Limb (tissue), 2 donors: ENCODE measurements at regions not wholly inside any gene's neighbourhood (a gene's known extent, or its start where the extent isn't known, plus 50 kb on each side); places are given as distances from the start of the nearest gene placed in this dataset.

Experiments
- DNase-seq, 2 donors: peaks; one replicate each; pipeline ENCODE4 v3.0.0-alpha.2; 2016; ENCODE audit errors: extremely low spot score in 2 of 2

DNA sequence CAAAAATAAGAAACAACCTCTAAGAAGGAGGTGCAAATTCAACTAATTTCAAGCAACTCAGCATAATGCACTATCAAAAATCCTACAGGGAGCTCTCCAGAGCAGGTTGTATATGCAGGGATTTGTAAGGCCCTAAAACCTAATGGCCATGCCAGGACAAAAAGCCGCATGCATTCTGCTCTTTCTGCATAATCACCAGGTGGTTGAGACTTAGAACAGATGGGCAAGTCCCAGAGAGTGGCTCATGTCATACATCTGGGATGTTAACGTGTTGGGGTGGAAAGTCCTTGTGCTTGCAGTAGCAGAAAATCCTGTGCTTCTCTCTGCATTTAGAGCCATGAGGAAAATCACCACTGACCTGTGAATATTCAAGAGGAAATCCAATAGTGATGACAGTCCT, 1002.9 kb downstream of the AGBL1 start:
- DNase-seq, result no peak

DNA sequence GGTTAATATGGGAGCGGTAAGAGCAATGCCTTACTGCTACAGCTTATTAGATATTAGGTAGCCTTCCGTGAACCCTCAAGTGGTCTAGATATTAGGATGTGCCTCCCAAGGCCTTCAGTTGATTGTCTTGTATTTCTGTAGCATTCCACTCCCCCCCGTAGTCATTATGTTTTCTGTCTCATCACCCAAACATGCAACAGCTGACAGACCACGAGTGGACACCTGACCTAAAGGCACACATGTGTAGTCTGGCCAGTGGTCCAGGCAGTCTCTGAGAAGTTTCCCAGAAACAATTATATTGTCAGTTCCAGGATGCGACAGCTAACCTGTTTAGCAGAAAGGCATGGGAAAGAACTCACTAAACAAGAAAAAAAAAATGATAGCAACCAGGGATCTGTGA, 1000.9 kb downstream of the AGBL1 start:
- no peak for DNase-seq
